ENCODE measurements at regions not wholly inside any gene's neighbourhood (a gene's known extent, or its start where the extent isn't known, plus 50 kb on each side); places are given as distances from the start of the nearest gene placed in this dataset.

DNA sequence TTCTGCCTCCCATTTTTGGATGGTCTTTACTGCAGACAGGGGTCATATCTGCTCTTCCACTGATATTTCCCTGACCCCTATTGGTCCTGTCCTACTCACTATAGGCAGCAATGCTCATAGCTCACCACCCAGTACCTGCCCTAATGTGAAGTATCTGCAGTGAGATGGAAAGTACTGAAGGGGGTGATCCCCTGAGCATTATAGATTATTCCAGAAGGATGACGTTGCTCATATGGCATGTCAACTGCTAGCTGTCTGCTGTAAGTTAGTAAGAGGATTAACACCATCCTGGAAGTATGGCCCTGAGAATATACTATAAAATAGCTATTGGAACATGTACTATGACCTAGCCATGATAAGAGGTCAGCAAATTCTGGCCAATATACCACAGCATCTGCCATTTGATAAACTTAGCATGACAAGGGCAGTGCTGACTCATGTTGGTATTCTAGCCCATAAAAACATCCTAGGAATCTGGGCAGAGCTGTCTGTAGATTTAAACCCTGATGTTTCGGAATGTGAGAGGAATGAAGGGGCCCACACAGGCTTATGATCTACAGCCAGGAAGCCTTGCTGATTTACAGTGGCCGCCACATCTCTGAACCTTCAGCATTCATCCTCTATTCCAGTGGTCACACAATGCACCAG, 451.4 kb downstream of the TNS1 start:
- H3K4me3 ChIP-seq (replicated peaks; ENCODE audit: low read depth, low read length), result no peak overlapping the region
- TF ChIP-seq, protein P1, sequence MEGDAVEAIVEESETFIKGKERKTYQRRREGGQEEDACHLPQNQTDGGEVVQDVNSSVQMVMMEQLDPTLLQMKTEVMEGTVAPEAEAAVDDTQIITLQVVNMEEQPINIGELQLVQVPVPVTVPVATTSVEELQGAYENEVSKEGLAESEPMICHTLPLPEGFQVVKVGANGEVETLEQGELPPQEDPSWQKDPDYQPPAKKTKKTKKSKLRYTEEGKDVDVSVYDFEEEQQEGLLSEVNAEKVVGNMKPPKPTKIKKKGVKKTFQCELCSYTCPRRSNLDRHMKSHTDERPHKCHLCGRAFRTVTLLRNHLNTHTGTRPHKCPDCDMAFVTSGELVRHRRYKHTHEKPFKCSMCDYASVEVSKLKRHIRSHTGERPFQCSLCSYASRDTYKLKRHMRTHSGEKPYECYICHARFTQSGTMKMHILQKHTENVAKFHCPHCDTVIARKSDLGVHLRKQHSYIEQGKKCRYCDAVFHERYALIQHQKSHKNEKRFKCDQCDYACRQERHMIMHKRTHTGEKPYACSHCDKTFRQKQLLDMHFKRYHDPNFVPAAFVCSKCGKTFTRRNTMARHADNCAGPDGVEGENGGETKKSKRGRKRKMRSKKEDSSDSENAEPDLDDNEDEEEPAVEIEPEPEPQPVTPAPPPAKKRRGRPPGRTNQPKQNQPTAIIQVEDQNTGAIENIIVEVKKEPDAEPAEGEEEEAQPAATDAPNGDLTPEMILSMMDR (IDR thresholded peaks at IDR 0.05; ENCODE audit: low read length, missing control alignments), result no peak
- peak; percentile 35 for DNase-seq (ENCODE audit: low read depth)

DNA sequence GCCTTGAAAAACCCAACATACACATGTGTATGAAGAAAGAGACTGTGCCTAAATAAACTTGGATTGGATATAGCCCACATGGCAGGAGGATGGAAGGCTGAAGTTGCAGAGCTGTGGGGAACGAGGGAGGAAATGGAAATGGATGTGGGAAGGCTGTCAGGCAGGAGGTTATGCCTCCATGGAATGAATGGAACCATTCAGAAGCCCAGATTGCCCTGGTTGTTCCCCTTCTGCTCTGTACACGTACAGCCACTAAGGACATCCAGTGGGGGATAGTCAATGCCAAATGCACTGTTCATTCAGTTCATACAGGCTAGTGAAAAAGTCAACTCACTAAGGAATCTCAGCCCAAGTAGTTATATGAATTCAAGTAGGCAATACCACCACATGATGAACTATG, 463.7 kb downstream of the TNS1 start:
- no peak for DNase-seq (ENCODE audit: low read depth)
- TF ChIP-seq, protein P1 (IDR thresholded peaks at IDR 0.05; ENCODE audit: low read length, missing control alignments), result no peak
- no peak overlapping the region for H3K4me3 ChIP-seq (replicated peaks; ENCODE audit: low read depth, low read length)

DNA sequence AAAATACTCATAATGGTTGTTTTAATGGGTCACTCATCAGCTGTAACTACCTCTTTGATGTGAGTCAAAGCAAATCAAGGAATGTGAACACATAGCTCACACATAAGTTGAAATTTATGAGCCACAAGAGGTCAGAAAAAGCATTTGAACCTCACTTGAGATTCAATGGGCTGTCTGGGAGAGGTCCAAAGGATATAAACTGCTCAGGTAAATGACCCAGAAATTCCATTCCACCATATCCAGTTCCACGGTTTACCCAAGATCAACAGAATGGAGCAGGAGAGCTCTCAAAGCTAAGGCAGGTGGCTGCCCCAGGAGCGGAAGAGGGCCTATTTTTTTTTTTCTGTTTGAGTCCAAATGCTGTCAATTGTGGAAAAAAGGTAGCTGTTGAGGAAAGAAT, 464.1 kb downstream of the TNS1 start:
- TF ChIP-seq, protein P1 (IDR thresholded peaks at IDR 0.05; ENCODE audit: low read length, missing control alignments), result no peak
- DNase-seq (ENCODE audit: low read depth), result no peak
- H3K4me3 ChIP-seq (replicated peaks; ENCODE audit: low read depth, low read length), result no peak overlapping the region

DNA sequence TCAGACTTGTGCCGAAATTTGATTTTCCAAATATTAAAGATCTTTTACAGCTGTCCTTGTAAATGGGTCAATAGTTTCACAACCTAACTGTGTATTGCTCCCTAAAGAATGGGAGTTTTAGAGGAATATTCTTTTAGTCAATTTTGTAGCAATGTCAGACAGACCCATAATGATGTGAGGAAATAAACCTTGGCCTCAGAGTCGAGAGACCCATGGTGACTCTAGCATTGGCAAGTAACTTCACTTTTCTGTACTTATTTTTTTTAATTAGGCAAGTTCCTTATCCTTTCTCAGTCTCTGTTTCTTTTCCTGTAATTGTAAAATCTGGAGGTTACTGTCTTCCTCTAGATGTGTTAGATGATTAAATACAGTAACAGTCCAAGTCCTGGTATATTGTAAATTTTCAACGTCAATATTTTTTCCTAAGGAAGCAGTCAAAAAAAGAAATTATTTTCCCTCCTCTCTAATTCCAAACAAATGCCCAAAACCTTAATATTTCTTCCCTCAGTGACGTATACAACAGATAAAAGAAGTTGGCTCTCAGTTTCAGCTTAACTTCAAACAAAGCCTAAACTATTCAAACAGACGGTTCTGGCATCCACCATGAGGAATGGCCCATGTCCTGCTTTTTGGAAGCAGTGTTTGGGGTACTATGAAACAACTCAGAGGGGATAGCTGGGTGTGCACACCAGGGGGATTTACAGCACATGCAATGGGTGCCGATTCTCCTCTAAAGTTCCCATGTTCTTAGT, 466.7 kb downstream of the TNS1 start:
- H3K4me3 ChIP-seq (replicated peaks; ENCODE audit: low read depth, low read length), result no peak overlapping the region
- TF ChIP-seq, protein P1 (IDR thresholded peaks at IDR 0.05; ENCODE audit: low read length, missing control alignments), result no peak
- no peak for DNase-seq (ENCODE audit: low read depth)

DNA sequence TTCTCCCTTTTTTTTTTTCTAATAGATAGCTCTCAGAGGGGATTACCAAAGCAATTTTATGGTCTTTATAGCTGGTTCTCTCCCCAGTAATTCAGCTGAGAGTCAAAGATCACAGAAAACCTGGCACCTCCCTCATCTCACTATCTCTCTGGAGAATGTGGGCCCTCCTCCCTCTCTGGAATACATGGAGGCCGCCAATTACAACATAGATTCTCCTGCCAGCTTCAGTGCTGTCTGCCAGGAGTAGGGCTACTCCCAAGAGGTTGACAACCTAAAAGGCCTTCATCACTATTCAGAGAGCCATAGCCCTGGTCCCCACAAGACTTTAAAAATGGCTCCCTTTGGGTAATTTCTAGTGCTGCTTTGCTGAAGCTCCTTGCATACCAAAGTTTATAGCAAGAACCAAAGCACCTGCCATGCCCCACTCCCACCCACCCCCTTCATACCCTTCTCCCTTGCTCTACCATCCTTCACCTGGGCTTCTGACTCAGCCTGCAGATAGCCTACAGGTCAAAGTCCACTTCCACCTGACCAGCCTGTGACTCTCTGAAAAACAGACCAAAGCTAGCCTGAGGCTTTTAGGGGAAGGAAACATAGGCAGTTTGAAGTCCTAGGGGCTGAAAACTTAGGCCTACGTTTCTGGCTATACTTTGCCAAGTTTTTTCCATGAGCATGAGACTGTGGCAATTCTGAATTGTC, 472.3 kb downstream of the TNS1 start:
- TF ChIP-seq, protein P1 (IDR thresholded peaks at IDR 0.05; ENCODE audit: low read length, missing control alignments), result no peak
- DNase-seq (ENCODE audit: low read depth), result no peak
- H3K4me3 ChIP-seq (replicated peaks; ENCODE audit: low read depth, low read length), result no peak overlapping the region

DNA sequence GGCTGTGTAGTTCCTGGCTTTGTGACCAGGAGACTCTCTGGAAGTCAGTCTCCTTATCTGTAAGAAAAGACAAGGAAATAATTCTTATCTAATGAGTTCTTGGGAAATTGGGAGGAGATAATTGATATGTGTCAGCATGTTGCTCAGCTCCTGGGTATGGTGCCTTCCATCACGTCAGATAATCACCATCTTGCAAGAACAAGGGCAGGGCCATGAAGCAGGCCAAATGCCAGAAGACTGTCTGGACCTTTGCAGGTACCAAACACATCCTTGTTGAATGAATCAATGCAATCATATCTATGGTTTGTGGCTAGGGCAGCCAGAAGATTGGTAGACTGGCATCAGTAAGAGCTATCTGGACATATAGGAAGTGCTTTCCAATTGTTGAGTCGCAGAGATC, 473.5 kb downstream of the TNS1 start:
- DNase-seq (ENCODE audit: low read depth), result no peak
- H3K4me3 ChIP-seq (replicated peaks; ENCODE audit: low read depth, low read length), result no peak overlapping the region
- TF ChIP-seq, protein P1 (IDR thresholded peaks at IDR 0.05; ENCODE audit: low read length, missing control alignments), result no peak

All from fibroblast of pulmonary artery (primary cell).